ENCODE measurements at regions not wholly inside any gene's neighbourhood (a gene's known extent, or its start where the extent isn't known, plus 50 kb on each side); places are given as distances from the start of the nearest gene placed in this dataset.
"Not testable (repeated sequence)": the region's sequence is repeated elsewhere in the genome, so short reads cannot be mapped to it uniquely, and the experiment has no call there.

GRCh38 chr3:150275941-150276340 is 132.2 kb upstream of the TSC22D2 start:
- no peak for ATAC-seq
- DNase-seq (ENCODE audit: low spot score) = no peak
- intact Hi-C loops (cut with DNase I) = no loop called here

- ATAC-seq (no peak), DNase-seq (ENCODE audit: low spot score) (no peak)
- intact Hi-C loops (cut with DNase I) = no loop called here
Observed at GRCh38 chr3:150274372-150274771, 133.7 kb upstream of the TSC22D2 start.

GRCh38 chr3:150273396-150273795 is 134.7 kb upstream of the TSC22D2 start:
- DNase-seq (ENCODE audit: low spot score) = no peak
- intact Hi-C loops (cut with DNase I) = no loop called here
- no peak for ATAC-seq

GRCh38 chr3:150271591-150271960 is 136.5 kb upstream of the TSC22D2 start:
- intact Hi-C loops (cut with DNase I) = no loop called here
- no peak for ATAC-seq
- no peak for DNase-seq (ENCODE audit: low spot score)

GRCh38 chr3:150270883-150271590 is 137.1 kb upstream of the TSC22D2 start:
- intact Hi-C loops (cut with DNase I) = no loop called here
- ATAC-seq (no peak), DNase-seq (ENCODE audit: low spot score) (no peak)

DNA sequence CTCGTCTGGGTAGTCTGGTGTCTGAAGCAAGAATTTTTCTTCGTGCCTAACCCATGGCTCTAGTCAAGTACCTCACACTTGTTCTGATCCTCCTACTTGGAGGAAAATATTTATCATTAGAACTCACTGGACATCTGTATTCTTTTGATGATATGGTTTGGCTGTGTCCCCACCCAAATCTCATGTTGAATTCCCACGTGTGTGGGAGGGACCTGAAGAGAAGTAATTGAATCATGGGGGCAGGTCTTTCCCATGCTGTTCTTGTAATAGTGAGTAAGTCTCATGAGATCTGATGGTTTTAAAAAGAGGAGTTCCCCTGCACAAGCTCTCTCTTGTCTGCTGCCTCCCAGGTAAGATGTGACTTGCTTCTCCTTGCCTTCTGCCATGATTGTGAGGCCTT is 137.7 kb upstream of the TSC22D2 start:
- ATAC-seq; DNase-seq (ENCODE audit: low spot score); intact Hi-C loops (cut with DNase I): not testable (repeated sequence)

DNA sequence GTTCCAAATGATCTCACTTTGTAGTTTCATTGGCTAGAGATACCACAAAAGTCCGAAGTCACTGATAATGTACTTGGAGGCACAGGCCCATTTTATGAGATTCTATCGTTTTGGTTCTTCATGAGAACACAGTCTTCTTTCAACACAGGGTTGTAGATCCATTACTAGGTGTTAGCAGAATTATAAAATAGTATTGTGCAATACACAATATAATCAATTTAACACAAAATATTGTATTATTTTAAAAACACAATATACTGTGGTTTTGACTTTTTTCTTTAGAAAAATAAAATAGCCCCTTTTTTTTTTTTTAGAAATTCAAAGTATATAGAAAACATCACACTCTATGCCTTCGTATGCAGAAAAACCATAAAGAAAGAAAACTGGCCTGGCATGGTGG is 138.6 kb upstream of the TSC22D2 start:
- intact Hi-C loops (cut with DNase I) = no loop called here
- DNase-seq (ENCODE audit: low spot score) = no peak
- ATAC-seq = no peak

GRCh38 chr3:150268426-150269391 is 139.4 kb upstream of the TSC22D2 start:
- ATAC-seq = no peak
- intact Hi-C loops (cut with DNase I) = no loop called here
- DNase-seq (ENCODE audit: low spot score) = no peak

- intact Hi-C loops (cut with DNase I) = no loop called here
- no peak for ATAC-seq
- DNase-seq (ENCODE audit: low spot score) = no peak
Observed at GRCh38 chr3:150267288-150267687, 140.8 kb upstream of the TSC22D2 start.

GRCh38 chr3:150265305-150265704 is 142.8 kb upstream of the TSC22D2 start:
- ATAC-seq (no peak), DNase-seq (ENCODE audit: low spot score) (no peak)

DNA sequence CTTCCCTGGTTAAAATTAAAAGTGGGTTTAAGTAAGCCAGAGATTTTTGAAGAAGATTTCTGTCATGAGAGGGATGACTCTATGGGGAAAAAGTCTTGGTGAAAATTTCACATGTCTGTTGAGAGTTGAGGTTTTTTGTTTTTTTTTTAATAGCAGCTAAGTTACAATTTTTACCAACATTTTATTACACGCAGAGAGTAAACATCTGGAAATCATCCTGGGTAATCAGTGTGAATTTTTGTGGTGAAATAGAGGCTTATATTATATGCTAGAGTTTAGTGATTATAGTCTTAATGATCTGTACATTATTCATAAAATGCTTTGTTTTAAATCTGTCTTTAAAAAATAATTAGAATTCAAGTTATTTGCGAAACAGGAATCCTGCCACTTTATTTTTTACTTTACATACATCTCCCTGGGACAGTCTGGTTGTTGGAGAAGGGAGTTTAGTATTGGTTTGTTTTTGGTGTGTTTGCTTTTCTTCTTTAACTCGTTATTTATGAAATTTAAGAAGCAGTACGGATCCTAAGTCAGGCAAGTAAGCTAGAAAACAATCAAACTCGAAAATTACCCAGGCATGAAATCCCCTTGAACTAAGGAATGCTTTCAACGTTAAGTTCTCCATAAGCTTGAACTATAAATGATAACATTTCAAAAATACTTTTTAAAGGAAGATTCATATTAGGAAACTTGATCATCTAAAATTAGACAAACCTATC is 143.4 kb upstream of the TSC22D2 start:
- DNase-seq (ENCODE audit: low spot score) (no peak), ATAC-seq (no peak)
- intact Hi-C loops (cut with DNase I) = no loop called here

More at GRCh38 chr3:150265305-150265704, 142.8 kb upstream of the TSC22D2 start:
- intact Hi-C loops (cut with DNase I) = no loop called here

DNA sequence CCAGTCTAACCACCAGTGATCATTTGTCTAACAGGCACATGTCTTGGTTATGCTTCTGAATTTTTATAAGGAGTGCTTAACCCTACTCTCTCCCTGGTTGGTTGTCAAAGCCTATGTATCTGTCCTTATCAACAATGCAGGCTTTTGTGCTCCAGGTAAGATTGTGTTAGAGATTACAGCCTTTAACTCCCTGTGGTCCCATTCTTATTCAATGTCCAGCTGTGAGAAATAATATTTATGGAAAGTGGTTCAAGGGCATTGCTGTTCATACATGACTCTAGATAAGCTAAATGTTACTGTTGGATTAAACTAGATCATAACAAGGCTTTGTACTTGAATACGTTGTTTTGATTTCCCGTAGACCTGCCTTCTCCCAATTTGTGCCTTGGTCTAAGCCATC is 146.1 kb upstream of the TSC22D2 start:
- DNase-seq (ENCODE audit: low spot score) = no peak
- intact Hi-C loops (cut with DNase I) = no loop called here
- ATAC-seq = no peak

- ATAC-seq (no peak), DNase-seq (ENCODE audit: low spot score) (no peak)
- intact Hi-C loops (cut with DNase I) = no loop called here
Observed at GRCh38 chr3:150261418-150261817, 146.7 kb upstream of the TSC22D2 start.

DNA sequence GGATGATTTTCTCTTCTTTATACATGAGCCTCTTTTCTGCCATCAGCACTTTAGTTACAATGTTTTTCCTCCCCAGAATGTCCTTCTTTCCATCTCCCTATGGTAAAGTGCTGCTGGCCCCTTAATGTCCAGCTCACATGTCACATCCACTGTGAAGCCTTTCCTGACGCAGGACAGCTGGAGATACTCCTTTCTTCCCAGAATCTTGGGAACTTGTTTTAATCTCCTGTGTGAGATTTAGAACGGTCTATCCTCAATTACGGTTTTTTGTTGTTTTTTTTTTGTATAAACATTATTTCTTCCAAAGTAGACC is 147.7 kb upstream of the TSC22D2 start:
- DNase-seq (ENCODE audit: low spot score) = no peak
- no peak for ATAC-seq
- intact Hi-C loops (cut with DNase I) = no loop called here

- DNase-seq (ENCODE audit: low spot score) (no peak), ATAC-seq (no peak)
- intact Hi-C loops (cut with DNase I) = no loop called here
Observed at GRCh38 chr3:150259526-150260397, 148.3 kb upstream of the TSC22D2 start.

DNA sequence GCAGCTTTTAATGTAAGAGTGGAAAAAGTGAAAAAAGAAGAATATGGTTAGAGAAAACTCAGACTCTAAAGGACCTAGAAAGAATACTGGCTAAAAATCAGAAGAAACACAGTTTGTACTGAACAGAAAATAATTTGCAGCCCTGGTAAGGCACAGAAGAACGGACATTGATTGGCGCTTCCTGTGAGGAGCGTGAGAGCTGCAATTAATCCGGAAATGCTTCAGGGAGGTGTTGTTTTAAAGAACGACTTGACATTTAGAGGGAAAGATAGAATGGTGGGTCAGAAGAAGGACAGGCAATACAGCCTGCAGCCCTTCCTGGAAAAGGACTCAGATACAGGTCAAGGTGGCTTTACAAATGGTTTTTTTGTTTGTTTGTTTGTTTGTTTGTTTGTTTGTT is 151.3 kb upstream of the TSC22D2 start:
- DNase-seq (ENCODE audit: low spot score) (no peak), ATAC-seq (no peak)
- intact Hi-C loops (cut with DNase I) = no loop called here

DNA sequence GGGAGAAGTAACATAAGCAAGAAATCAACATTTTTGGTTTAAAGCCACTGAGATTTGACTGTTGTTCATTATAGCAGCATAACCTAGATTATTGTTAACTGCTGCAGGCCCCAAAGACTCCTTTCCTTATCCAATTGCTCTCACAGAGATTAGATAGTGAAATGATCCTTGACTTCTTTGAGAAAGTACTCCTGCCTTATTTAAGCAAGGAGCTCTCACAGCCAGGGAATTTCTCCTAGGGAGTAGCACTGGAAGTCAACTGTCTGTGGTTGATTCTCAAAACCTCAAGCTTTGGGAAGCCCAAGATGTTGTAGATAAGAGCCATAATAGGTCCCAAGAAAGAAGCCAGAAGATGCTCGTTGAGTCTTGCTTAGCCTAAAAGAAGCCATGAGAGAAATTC is 151.8 kb upstream of the TSC22D2 start:
- intact Hi-C loops (cut with DNase I) = no loop called here
- ATAC-seq = no peak
- DNase-seq (ENCODE audit: low spot score) = no peak

- no peak for ATAC-seq
- intact Hi-C loops (cut with DNase I) = no loop called here
Observed at GRCh38 chr3:150255826-150256225, 152.3 kb upstream of the TSC22D2 start.

GRCh38 chr3:150255413-150255812 is 152.7 kb upstream of the TSC22D2 start:
- intact Hi-C loops (cut with DNase I) = no loop called here
- ATAC-seq (peak; percentile 27), DNase-seq (ENCODE audit: low spot score) (no peak)

More at GRCh38 chr3:150255826-150256225, 152.3 kb upstream of the TSC22D2 start:
- DNase-seq (ENCODE audit: low spot score) = no peak

Measured in sciatic nerve (tissue), 2 donors.